NT2/D1 (cell line): ENCODE measurements at regions not wholly inside any gene's neighbourhood (a gene's known extent, or its start where the extent isn't known, plus 50 kb on each side); places are given as distances from the start of the nearest gene placed in this dataset.

ENCODE experiments used
- SUZ12 ChIP-seq: IDR thresholded peaks from 2 replicates; pipeline ENCODE4 v1.6.1; 2011; ENCODE audit not compliant: insufficient read length, insufficient read depth; ENCODE audit errors: extremely low read depth
- YY1 ChIP-seq: IDR thresholded peaks from 2 replicates; pipeline ENCODE4 v1.6.1; 2011; ENCODE audit not compliant: insufficient read length, insufficient read depth

- TF ChIP-seq YY1 (no peak), SUZ12 (no peak)
Measured at GRCh38 chr5:178784391-178784790, 53.9 kb upstream of the ZNF354A start.
